K562 (cell line): ENCODE measurements at regions not wholly inside any gene's neighbourhood (a gene's known extent, or its start where the extent isn't known, plus 50 kb on each side); places are given as distances from the start of the nearest gene placed in this dataset.

Experiments used
- BRCA1 ChIP-seq, 2 experiments: fragments of 450-650 bp in 1 of 2; sonication (generic) in 1 of 2; formaldehyde crosslinking in 1 of 2; IDR thresholded peaks; 2 replicates each; pipeline versions ENCODE4 v1.5.0 to v1.6.1; 2017 to 2020; ENCODE audit warnings: mild to moderate bottlenecking in 1 of 2, missing genetic modification reagents in 1 of 2
- C11orf30 ChIP-seq: fragments of 450-650 bp; IDR thresholded peaks from 2 replicates; pipeline ENCODE4 v1.6.1; 2016; ENCODE audit warnings: low read depth, mild to moderate bottlenecking
- CCAR2 ChIP-seq: fragments of 200-400 bp; formaldehyde crosslinking; IDR thresholded peaks from 2 replicates; pipeline ENCODE4 v1.6.1; 2017; ENCODE audit warnings: mild to moderate bottlenecking, low read depth, low read length
- DMBX1 ChIP-seq: fragments of 250-450 bp; sonication (Bioruptor Pico); IDR thresholded peaks from 2 replicates; pipeline ENCODE4 v1.8.0; 2022; ENCODE audit warnings: inconsistent platforms, mild to moderate bottlenecking, moderate library complexity, borderline replicate concordance
- HES1 ChIP-seq: fragments of 450-650 bp; IDR thresholded peaks from 2 replicates; pipeline ENCODE4 v1.6.1; 2016; ENCODE audit warnings: low read depth, mild to moderate bottlenecking, moderate library complexity
- ID3 ChIP-seq, 2 experiments: fragments of 250-450 bp in 1 of 2; fragments of 450-650 bp in 1 of 2; sonication (Bioruptor Pico) in 1 of 2; IDR thresholded peaks; 2 replicates each; pipeline versions ENCODE4 v1.6.1 to v1.8.0; 2016 to 2021; ENCODE audit warnings: mild to moderate bottlenecking in 2 of 2, moderate library complexity in 2 of 2, missing compliant biosample characterization in 1 of 2, missing genetic modification characterization in 1 of 2
- KLF10 ChIP-seq: fragments of 250-450 bp; sonication (Bioruptor Pico); IDR thresholded peaks from 2 replicates; pipeline ENCODE4 v1.6.1; 2021; ENCODE audit warnings: matching md5 sums
- MBD2 ChIP-seq: sonication (generic); IDR thresholded peaks from 2 replicates; pipeline ENCODE4 v1.6.1; 2016; ENCODE audit warnings: low read depth, borderline replicate concordance
- NFXL1 ChIP-seq: fragments of 450-650 bp; formaldehyde crosslinking; IDR thresholded peaks from 2 replicates; pipeline ENCODE4 v1.4.0; 2021; ENCODE audit warnings: mild to moderate bottlenecking
- NR2F6 ChIP-seq: fragments of 450-650 bp; formaldehyde crosslinking; IDR thresholded peaks from 2 replicates; pipeline ENCODE4 v1.4.0; 2020; ENCODE audit warnings: mild to moderate bottlenecking
- SMC3 ChIP-seq: conservative IDR thresholded peaks from 2 replicates; pipeline ENCODE4 v1.6.1; 2011; ENCODE audit warnings: low read depth, low read length, improper control_type of control experiment; ENCODE audit not compliant: insufficient read depth
- TAF15 ChIP-seq: fragments of 200-400 bp; formaldehyde crosslinking; IDR thresholded peaks from 2 replicates; pipeline ENCODE4 v1.6.1; 2017; ENCODE audit warnings: mild to moderate bottlenecking, low read depth, low read length, moderate library complexity
- ZNF324 ChIP-seq: fragments of 250-450 bp; sonication (Bioruptor Pico); IDR thresholded peaks from 2 replicates; pipeline ENCODE4 v1.4.0; 2020; ENCODE audit warnings: mild to moderate bottlenecking
- ZSCAN29 ChIP-seq: fragments of 450-650 bp; IDR thresholded peaks from 2 replicates; pipeline ENCODE4 v1.6.1; 2017
- TF ChIP-seq, protein P1 (sequence below): IDR thresholded peaks from 2 replicates; pipeline ENCODE4 v1.6.1; 2012; ENCODE audit warnings: low read depth, low read length, improper control_type of control experiment, borderline replicate concordance
- TF ChIP-seq, protein P2 (sequence below): fragments of 200-800 bp; sonication (Bioruptor generic); IDR thresholded peaks from 2 replicates; pipeline ENCODE4 v1.6.1; 2016; ENCODE audit warnings: missing genetic modification characterization, missing compliant biosample characterization
- TF ChIP-seq, protein P3 (sequence below): sonication (generic); formaldehyde crosslinking; IDR thresholded peaks from 2 replicates; pipeline ENCODE4 v1.8.0; 2022; ENCODE audit warnings: mild to moderate bottlenecking, missing genetic modification reagents
- TF ChIP-seq, protein P4 (sequence below): fragments of 250-450 bp; sonication (Bioruptor Pico); IDR thresholded peaks from 2 replicates; pipeline ENCODE4 v1.4.0; 2020

GRCh38 chr7:106346678-106347217 lies 62.0 kb upstream of the NAMPT start (continued):
- TF ChIP-seq SMC3 = no peak
- no peak for TF ChIP-seq NFXL1 (CRISPR knock-in tag)
- TF ChIP-seq ZNF324 (CRISPR knock-in tag) = no peak
- peak; percentile 53; the same call in 1 of the 2 replicates for TF ChIP-seq HES1
- TF ChIP-seq, protein P1, sequence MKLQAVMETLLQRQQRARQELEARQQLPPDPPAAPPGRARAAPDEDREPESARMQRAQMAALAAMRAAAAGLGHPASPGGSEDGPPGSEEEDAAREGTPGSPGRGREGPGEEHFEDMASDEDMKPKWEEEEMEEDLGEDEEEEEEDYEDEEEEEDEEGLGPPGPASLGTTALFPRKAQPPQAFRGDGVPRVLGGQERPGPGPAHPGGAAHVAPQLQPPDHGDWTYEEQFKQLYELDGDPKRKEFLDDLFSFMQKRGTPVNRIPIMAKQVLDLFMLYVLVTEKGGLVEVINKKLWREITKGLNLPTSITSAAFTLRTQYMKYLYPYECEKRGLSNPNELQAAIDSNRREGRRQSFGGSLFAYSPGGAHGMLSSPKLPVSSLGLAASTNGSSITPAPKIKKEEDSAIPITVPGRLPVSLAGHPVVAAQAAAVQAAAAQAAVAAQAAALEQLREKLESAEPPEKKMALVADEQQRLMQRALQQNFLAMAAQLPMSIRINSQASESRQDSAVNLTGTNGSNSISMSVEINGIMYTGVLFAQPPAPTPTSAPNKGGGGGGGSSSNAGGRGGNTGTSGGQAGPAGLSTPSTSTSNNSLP = peak; percentile 97; the same call in 1 of the 2 replicates
- TF ChIP-seq BRCA1 (IDR thresholded peaks at IDR 0.05) = no peak
- no peak for TF ChIP-seq BRCA1 (CRISPR knock-in tag; IDR thresholded peaks at IDR 0.05)
- no peak for TF ChIP-seq ID3 (CRISPR knock-in tag; IDR thresholded peaks at IDR 0.05)
- peak; percentile 49; the same call in 1 of the 2 replicates for TF ChIP-seq ID3 (tag; IDR thresholded peaks at IDR 0.05)
- TF ChIP-seq C11orf30 = peak; percentile 98
- TF ChIP-seq ZSCAN29 = no peak
- TF ChIP-seq, protein P2, sequence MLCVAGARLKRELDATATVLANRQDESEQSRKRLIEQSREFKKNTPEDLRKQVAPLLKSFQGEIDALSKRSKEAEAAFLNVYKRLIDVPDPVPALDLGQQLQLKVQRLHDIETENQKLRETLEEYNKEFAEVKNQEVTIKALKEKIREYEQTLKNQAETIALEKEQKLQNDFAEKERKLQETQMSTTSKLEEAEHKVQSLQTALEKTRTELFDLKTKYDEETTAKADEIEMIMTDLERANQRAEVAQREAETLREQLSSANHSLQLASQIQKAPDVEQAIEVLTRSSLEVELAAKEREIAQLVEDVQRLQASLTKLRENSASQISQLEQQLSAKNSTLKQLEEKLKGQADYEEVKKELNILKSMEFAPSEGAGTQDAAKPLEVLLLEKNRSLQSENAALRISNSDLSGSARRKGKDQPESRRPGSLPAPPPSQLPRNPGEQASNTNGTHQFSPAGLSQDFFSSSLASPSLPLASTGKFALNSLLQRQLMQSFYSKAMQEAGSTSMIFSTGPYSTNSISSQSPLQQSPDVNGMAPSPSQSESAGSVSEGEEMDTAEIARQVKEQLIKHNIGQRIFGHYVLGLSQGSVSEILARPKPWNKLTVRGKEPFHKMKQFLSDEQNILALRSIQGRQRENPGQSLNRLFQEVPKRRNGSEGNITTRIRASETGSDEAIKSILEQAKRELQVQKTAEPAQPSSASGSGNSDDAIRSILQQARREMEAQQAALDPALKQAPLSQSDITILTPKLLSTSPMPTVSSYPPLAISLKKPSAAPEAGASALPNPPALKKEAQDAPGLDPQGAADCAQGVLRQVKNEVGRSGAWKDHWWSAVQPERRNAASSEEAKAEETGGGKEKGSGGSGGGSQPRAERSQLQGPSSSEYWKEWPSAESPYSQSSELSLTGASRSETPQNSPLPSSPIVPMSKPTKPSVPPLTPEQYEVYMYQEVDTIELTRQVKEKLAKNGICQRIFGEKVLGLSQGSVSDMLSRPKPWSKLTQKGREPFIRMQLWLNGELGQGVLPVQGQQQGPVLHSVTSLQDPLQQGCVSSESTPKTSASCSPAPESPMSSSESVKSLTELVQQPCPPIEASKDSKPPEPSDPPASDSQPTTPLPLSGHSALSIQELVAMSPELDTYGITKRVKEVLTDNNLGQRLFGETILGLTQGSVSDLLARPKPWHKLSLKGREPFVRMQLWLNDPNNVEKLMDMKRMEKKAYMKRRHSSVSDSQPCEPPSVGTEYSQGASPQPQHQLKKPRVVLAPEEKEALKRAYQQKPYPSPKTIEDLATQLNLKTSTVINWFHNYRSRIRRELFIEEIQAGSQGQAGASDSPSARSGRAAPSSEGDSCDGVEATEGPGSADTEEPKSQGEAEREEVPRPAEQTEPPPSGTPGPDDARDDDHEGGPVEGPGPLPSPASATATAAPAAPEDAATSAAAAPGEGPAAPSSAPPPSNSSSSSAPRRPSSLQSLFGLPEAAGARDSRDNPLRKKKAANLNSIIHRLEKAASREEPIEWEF (CRISPR knock-in tag) = no peak; the same call in 1 of the 2 replicates
- TF ChIP-seq CCAR2 = no peak
- TF ChIP-seq MBD2 = no peak
- no peak for TF ChIP-seq KLF10 (CRISPR knock-in tag)
- TF ChIP-seq, protein P3, sequence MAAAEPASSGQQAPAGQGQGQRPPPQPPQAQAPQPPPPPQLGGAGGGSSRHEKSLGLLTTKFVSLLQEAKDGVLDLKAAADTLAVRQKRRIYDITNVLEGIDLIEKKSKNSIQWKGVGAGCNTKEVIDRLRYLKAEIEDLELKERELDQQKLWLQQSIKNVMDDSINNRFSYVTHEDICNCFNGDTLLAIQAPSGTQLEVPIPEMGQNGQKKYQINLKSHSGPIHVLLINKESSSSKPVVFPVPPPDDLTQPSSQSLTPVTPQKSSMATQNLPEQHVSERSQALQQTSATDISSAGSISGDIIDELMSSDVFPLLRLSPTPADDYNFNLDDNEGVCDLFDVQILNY (CRISPR knock-in tag) = no peak
- no peak for TF ChIP-seq DMBX1 (CRISPR knock-in tag)
- no peak for TF ChIP-seq TAF15
- TF ChIP-seq, protein P4, sequence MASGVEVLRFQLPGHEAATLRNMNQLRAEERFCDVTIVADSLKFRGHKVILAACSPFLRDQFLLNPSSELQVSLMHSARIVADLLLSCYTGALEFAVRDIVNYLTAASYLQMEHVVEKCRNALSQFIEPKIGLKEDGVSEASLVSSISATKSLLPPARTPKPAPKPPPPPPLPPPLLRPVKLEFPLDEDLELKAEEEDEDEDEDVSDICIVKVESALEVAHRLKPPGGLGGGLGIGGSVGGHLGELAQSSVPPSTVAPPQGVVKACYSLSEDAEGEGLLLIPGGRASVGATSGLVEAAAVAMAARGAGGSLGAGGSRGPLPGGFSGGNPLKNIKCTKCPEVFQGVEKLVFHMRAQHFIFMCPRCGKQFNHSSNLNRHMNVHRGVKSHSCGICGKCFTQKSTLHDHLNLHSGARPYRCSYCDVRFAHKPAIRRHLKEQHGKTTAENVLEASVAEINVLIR = peak; percentile 73
- TF ChIP-seq NR2F6 (CRISPR knock-in tag) = no peak
